Osteoblast (primary cell): ENCODE measurements at regions not wholly inside any gene's neighbourhood (a gene's known extent, or its start where the extent isn't known, plus 50 kb on each side); places are given as distances from the start of the nearest gene placed in this dataset.

ENCODE experiments used
- DNase-seq: peaks from one replicate; pipeline ENCODE4 v3.0.0; 2011; ENCODE audit warnings: low spot score, mixed read lengths; ENCODE audit not compliant: insufficient read length; ENCODE audit errors: missing footprints
- H2AFZ ChIP-seq: 2 replicates; pipeline ENCODE4 v1.6.0; 2011; ENCODE audit warnings: mild to moderate bottlenecking, low read length
- H3K27ac ChIP-seq: 2 replicates; pipeline ENCODE4 v1.5.1; 2011; ENCODE audit warnings: mild to moderate bottlenecking, low read depth, low read length, moderate library complexity
- H3K27me3 ChIP-seq: 2 replicates; pipeline ENCODE4 v1.6.0; 2012; ENCODE audit warnings: mild to moderate bottlenecking, control low read depth, inconsistent platforms, low read length, moderate library complexity; ENCODE audit not compliant: insufficient read depth
- H3K36me3 ChIP-seq: 2 replicates; pipeline ENCODE4 v1.5.1; 2011; ENCODE audit warnings: mild to moderate bottlenecking, low read length, control low read depth, moderate library complexity; ENCODE audit not compliant: insufficient read depth
- H3K4me1 ChIP-seq: 2 replicates; pipeline ENCODE4 v1.5.1; 2011; ENCODE audit warnings: mild to moderate bottlenecking, low read length, control low read depth, moderate library complexity; ENCODE audit not compliant: insufficient read depth
- H3K4me2 ChIP-seq: 2 replicates; pipeline ENCODE4 v1.6.0; 2011; ENCODE audit warnings: mild to moderate bottlenecking, low read length; ENCODE audit not compliant: insufficient read depth
- H3K4me3 ChIP-seq: fragments of 200-600 bp; sonication (generic); 3 replicates; pipeline ENCODE4 v1.5.1; 2012; ENCODE audit warnings: mild to moderate bottlenecking, low read length, inconsistent platforms; ENCODE audit not compliant: insufficient read depth
- H3K79me2 ChIP-seq: 2 replicates; pipeline ENCODE4 v1.6.0; 2012; ENCODE audit warnings: mild to moderate bottlenecking, low read length, control low read depth, inconsistent platforms; ENCODE audit not compliant: insufficient read depth
- H3K9me3 ChIP-seq: 2 replicates; pipeline ENCODE4 v1.5.1; 2011; ENCODE audit warnings: low read depth, low read length, control low read depth
- H4K20me1 ChIP-seq: 2 replicates; pipeline ENCODE4 v1.6.0; 2012; ENCODE audit warnings: mild to moderate bottlenecking, low read length, control low read depth; ENCODE audit not compliant: insufficient read depth
- CTCF ChIP-seq: IDR thresholded peaks from 2 replicates; pipeline ENCODE4 v1.5.1; 2011; ENCODE audit warnings: mild to moderate bottlenecking, low read depth, low read length, moderate library complexity; ENCODE audit errors: extremely low read depth

DNA sequence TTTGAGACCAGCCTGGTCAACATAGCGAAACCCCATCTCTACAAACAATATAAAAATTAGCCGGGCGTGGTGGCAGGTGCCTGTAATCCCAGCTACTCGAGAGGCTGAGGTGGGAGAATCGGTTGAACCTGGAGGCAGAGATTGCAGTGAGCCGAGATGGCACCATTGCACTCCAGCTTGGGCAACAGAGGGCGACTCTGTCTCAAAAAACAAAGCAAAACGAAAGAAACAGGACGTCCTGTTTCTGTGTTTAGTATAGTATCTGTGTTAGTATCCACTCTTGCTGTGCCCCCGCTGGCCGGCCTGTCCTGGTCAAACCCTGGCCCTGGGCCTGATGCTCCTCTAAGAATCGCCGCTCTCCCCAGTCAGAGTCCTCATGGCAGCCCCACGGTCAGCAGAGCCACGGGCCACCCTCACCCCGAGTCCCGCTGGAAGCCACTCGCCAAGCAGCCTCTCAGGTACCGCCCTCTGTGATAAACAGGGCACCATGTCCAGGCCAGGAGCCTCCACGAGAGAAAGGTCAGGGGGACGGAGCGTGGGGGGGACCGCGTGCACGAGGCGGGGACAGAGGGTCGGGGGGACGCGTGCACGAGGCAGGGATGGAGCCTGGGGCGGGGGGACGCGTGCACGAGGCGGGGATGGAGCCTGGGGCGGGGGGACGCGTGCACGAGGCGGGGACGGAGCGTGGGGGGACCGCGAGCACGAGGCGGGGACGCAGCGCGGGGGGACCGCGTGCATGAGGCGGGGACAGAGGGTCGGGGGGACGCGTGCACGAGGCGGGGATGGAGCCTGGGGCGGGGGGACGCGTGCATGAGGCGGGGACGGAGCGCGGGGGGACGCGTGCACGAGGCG, 384.5 kb downstream of the SMOC2 start:
- no peak for TF ChIP-seq CTCF
- H3K4me1 ChIP-seq, result no peaks in the 10 kb centered on the region
- no peaks in the 10 kb centered on the region for H3K36me3 ChIP-seq
- no peaks in the 10 kb centered on the region for H3K9me3 ChIP-seq
- no peak overlapping the region for H3K27ac ChIP-seq
- no peak for DNase-seq
- no peaks in the 10 kb centered on the region for H4K20me1 ChIP-seq
- no peak overlapping the region for H2AFZ ChIP-seq
- no peaks in the 10 kb centered on the region for H3K27me3 ChIP-seq
- no peak overlapping the region for H3K4me2 ChIP-seq
- H3K79me2 ChIP-seq, result no peaks in the 10 kb centered on the region
- no peak overlapping the region for H3K4me3 ChIP-seq

DNA sequence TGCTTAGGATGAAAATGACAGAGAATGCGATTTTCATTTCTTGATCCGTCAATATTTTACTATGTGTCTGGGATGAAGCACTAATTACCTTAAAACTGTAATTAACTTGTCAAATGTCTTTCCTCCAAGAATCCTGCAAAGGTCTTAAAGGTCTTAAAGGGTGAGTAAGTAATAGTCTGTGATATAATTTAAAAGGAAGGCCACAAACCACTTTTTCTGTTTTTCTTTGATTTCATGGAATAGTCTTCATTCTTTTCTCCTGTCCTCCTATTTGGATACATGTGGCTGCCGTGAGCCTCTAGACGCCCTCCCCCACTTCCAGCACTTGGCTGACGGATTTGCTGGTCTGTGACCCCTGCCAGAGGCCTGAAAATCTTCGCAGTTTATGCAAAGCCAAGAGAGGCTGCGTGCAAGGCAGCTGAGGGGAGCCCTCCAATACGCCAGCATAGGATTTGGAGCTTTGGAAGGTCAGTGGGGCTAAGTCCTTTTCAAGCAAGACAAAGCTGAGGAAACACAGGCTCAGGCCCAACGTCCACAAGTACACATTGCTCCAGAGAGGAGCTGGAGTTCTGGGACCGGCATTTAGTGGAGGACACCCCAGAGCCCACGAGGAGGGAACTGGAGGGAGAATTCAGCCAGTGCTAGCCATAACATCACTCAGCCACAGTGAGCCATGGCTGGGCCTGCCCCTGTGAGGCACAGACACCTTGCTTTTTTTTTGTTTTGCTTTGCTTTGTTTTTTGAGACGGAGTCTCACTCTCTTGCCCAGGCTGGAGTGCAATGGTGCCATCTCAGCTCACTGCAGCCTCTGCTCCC, 382.6 kb downstream of the SMOC2 start:
- Histone ChIP-seq H3K27me3 (no peaks in the 10 kb centered on the region), H2AFZ (no peak overlapping the region), H3K27ac (no peak overlapping the region), H3K79me2 (no peaks in the 10 kb centered on the region), H3K36me3 (no peaks in the 10 kb centered on the region), H3K4me1 (no peaks in the 10 kb centered on the region), H3K9me3 (no peaks in the 10 kb centered on the region), H3K4me2 (no peak overlapping the region), H3K4me3 (no peak overlapping the region), H4K20me1 (no peaks in the 10 kb centered on the region)
- no peak for TF ChIP-seq CTCF
- peak; percentile 78 for DNase-seq

- H3K27me3 ChIP-seq, result no peaks in the 10 kb centered on the region
- no peak overlapping the region for H3K27ac ChIP-seq
- no peaks in the 10 kb centered on the region for H3K4me1 ChIP-seq
- no peak overlapping the region for H3K4me2 ChIP-seq
- no peak overlapping the region for H3K4me3 ChIP-seq
- no peak overlapping the region for H2AFZ ChIP-seq
- no peaks in the 10 kb centered on the region for H3K9me3 ChIP-seq
- no peaks in the 10 kb centered on the region for H3K36me3 ChIP-seq
- no peaks in the 10 kb centered on the region for H4K20me1 ChIP-seq
- no peaks in the 10 kb centered on the region for H3K79me2 ChIP-seq
- no peak for DNase-seq
- no peak for TF ChIP-seq CTCF
Measured at GRCh38 chr6:168822376-168822775, 381.4 kb downstream of the SMOC2 start.

DNA sequence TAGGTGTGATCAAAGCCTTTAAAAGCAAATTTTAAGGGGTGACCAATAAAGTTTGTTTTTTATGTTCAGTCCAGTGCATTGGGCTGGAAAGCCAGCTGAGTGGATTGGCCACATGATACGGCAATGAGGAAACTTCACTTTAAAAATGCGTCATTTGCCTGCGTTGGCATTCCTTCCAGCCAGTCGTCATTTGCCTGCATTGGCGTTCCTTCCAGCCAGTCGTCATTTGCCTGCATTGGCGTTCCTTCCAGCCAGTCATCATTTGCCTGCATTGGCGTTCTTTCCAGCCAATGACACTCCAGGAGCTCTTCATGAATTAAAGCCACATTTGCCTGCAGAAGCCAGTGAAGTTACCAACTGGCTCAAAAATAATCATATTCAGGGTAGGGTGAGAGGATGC, 378.6 kb downstream of the SMOC2 start:
- TF ChIP-seq CTCF, result no peak
- H3K27me3 ChIP-seq, result no peaks in the 10 kb centered on the region
- H3K27ac ChIP-seq, result no peak overlapping the region

More for the DNA sequence above, 378.6 kb downstream of the SMOC2 start:
- no peaks in the 10 kb centered on the region for H4K20me1 ChIP-seq
- H3K36me3 ChIP-seq, result no peaks in the 10 kb centered on the region
- H3K4me2 ChIP-seq, result no peak overlapping the region
- no peak for DNase-seq
- H3K9me3 ChIP-seq, result no peaks in the 10 kb centered on the region
- H2AFZ ChIP-seq, result no peak overlapping the region
- no peaks in the 10 kb centered on the region for H3K79me2 ChIP-seq
- H3K4me1 ChIP-seq, result no peaks in the 10 kb centered on the region
- no peak overlapping the region for H3K4me3 ChIP-seq
